ENCODE measurements at regions not wholly inside any gene's neighbourhood (a gene's known extent, or its start where the extent isn't known, plus 50 kb on each side); places are given as distances from the start of the nearest gene placed in this dataset.
"Not testable (repeated sequence)": the region's sequence is repeated elsewhere in the genome, so short reads cannot be mapped to it uniquely, and the experiment has no call there.

DNA sequence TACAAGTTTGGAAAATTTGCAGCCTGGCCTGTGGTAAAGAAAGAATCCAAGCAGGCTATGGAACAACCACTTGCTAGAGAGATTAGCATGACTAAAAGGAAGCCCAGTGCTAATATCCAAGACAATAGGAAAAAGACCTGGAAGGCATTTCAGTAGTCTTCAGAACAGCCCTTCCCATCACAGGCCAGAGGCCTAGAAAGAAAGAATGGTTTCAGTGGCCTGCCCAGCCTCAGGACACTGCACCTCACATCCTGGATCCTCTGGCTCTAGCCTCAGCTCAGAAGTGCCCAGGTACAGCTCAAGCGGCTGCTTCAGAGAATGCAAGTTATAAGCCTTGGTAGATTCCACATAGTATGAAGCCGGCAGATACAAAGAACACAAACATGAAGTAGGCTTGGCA is 449.8 kb upstream of the AR start:
- in situ Hi-C loops (cut with MboI; ENCODE audit: low pct_unique_long_range_greater_than_20kb, low sequenced_read_pairs, unreplicated experiment) = no loop called here
- DNase-seq (ENCODE audit: low spot score) = no peak
- TF ChIP-seq, protein P1, sequence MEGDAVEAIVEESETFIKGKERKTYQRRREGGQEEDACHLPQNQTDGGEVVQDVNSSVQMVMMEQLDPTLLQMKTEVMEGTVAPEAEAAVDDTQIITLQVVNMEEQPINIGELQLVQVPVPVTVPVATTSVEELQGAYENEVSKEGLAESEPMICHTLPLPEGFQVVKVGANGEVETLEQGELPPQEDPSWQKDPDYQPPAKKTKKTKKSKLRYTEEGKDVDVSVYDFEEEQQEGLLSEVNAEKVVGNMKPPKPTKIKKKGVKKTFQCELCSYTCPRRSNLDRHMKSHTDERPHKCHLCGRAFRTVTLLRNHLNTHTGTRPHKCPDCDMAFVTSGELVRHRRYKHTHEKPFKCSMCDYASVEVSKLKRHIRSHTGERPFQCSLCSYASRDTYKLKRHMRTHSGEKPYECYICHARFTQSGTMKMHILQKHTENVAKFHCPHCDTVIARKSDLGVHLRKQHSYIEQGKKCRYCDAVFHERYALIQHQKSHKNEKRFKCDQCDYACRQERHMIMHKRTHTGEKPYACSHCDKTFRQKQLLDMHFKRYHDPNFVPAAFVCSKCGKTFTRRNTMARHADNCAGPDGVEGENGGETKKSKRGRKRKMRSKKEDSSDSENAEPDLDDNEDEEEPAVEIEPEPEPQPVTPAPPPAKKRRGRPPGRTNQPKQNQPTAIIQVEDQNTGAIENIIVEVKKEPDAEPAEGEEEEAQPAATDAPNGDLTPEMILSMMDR (IDR thresholded peaks at IDR 0.05; ENCODE audit: extremely low read depth, insufficient read depth, missing control alignments) = no peak

- TF ChIP-seq, protein P1 (IDR thresholded peaks at IDR 0.05; ENCODE audit: extremely low read depth, insufficient read depth, missing control alignments) = no peak
- no peak for DNase-seq (ENCODE audit: low spot score)
- in situ Hi-C loops (cut with MboI; ENCODE audit: low pct_unique_long_range_greater_than_20kb, low sequenced_read_pairs, unreplicated experiment) = no loop called here
Observed at GRCh38 chrX:67050760-67051159, 411.9 kb upstream of the EDA2R start.

- TF ChIP-seq, protein P1 (IDR thresholded peaks at IDR 0.05; ENCODE audit: extremely low read depth, insufficient read depth, missing control alignments) = no peak
- in situ Hi-C loops (cut with MboI; ENCODE audit: low pct_unique_long_range_greater_than_20kb, low sequenced_read_pairs, unreplicated experiment) = no loop called here
- DNase-seq (ENCODE audit: low spot score) = no peak
Observed at GRCh38 chrX:67044866-67045265, 406.0 kb upstream of the EDA2R start.

- in situ Hi-C loops (cut with MboI; ENCODE audit: low pct_unique_long_range_greater_than_20kb, low sequenced_read_pairs, unreplicated experiment) = no loop called here
- DNase-seq (ENCODE audit: low spot score) = no peak
- TF ChIP-seq, protein P1 (IDR thresholded peaks at IDR 0.05; ENCODE audit: extremely low read depth, insufficient read depth, missing control alignments) = no peak
Observed at GRCh38 chrX:67044029-67044653, 405.3 kb upstream of the EDA2R start.

DNA sequence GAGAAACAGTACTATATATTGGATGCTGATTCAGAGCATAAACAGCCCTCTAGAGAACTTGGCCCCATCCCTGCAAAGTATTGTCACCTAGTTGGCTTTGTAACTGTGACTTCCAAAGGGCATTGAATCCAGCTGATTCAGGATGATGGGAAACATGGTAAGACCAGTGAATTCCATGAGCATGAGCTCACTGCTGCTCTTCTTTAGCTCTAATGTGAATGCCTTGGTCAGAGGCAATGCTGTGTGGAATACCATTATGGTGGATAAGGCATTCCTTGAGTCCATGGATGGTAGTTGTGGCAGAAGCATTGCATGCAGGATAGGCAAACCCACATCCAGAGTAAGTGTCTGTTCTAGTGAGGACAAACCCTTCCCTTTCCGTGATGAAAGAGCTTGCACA is 365.6 kb upstream of the EDA2R start:
- in situ Hi-C loops (cut with MboI; ENCODE audit: low pct_unique_long_range_greater_than_20kb, low sequenced_read_pairs, unreplicated experiment) = no loop called here
- TF ChIP-seq, protein P1 (IDR thresholded peaks at IDR 0.05; ENCODE audit: extremely low read depth, insufficient read depth, missing control alignments) = no peak
- no peak for DNase-seq (ENCODE audit: low spot score)

DNA sequence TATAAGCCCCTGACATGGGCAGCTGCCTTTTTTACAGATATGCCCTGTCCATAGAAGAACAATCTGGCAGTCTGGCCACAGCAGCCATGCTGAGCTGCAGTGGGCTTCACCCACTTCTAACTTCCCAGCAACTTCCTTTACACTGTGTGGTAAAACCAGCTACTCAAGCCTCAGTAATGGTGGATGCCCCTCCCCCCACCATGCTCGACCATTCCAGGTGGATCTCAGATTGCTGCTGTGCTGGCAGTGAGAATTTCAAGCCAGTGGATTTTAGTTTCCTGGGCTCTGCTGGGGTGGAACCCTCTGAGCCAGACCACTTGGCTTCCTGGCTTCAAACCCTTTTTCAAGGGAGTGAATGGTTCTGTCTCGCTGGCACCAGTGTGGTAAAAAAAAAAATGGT is 355.9 kb upstream of the EDA2R start:
- in situ Hi-C loops (cut with MboI; ENCODE audit: low pct_unique_long_range_greater_than_20kb, low sequenced_read_pairs, unreplicated experiment) = no loop called here
- TF ChIP-seq, protein P1 (IDR thresholded peaks at IDR 0.05; ENCODE audit: extremely low read depth, insufficient read depth, missing control alignments) = no peak
- no peak for DNase-seq (ENCODE audit: low spot score)

DNA sequence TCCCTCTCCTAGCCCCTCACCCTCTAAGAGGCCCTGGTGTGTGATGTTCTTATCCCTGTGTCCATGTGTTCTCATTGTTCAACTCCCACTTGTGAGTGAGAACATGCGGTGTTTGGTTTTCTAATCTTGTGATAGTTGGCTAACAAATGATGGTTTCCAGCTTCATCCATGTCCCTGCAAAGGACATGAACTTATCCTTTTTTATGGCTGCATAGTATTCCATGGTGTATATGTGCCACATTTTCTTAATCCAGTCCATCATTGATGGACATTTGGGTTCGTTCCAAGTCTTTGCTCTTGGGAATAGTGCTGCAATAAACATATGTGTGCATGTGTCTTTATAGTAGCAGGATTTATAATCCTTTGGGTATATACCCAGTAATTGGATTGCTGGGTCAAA is 353.2 kb upstream of the EDA2R start:
- DNase-seq (ENCODE audit: low spot score); in situ Hi-C loops (cut with MboI; ENCODE audit: low pct_unique_long_range_greater_than_20kb, low sequenced_read_pairs, unreplicated experiment): not testable (repeated sequence)

All from GM13977 (cell line).